NCI-H2029 (cell line): ENCODE measurements at regions not wholly inside any gene's neighbourhood (a gene's known extent, or its start where the extent isn't known, plus 50 kb on each side); places are given as distances from the start of the nearest gene placed in this dataset.
"Not testable (repeated sequence)": the region's sequence is repeated elsewhere in the genome, so short reads cannot be mapped to it uniquely, and the experiment has no call there.

Experiments used
- DNase-seq: peaks from one replicate; lab custom pipeline; 2025; lab: John Stamatoyannopoulos, UW

- no peak for DNase-seq
Observed at GRCh38 chr11:38718659-38719058, 2120.6 kb upstream of the RAG2 start.

GRCh38 chr11:38718049-38718448 lies 2120.0 kb upstream of the RAG2 start:
- no peak for DNase-seq

DNA sequence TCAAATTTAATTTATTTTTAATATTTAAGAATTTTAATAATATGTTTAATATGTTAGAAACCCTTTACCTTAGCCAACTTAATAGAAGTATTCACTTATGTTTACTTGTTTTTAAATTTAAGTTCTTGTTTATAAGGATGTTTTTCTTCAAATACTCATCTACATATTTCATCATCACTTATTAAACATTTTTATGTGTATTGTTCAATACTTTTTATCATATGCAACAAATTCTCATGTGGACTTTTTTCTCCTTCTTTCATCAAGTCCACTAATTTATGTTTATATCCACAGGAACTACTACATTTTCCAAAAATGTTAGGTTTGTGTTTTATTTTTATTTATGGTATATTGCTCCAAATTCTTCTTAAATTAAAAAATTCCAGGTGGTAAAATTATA lies 2113.1 kb upstream of the RAG2 start:
- no peak for DNase-seq

GRCh38 chr11:38710262-38710661 lies 2112.2 kb upstream of the RAG2 start:
- no peak for DNase-seq

- no peak for DNase-seq
Observed at GRCh38 chr11:38700111-38700510, 2102.1 kb upstream of the RAG2 start.

DNA sequence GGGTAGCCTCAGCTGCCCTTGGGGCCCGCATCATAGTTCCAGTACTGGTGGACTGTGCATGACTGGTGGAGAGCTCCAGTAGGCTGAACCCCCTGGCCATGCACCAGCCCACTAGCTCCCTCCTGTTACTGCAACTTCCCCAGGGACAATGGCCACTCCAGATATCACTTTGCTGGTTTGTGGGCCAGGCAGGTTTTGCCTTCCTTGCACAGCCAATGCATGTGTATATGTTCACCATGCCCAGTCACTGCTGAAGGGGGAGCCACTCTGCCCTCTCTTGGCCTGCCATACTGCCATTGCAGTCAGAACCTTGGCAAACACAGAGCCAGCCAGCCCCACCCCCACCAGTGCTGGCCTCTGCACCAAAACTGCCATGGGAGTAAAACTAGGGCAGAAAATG lies 2095.3 kb upstream of the RAG2 start:
- no peak for DNase-seq

DNA sequence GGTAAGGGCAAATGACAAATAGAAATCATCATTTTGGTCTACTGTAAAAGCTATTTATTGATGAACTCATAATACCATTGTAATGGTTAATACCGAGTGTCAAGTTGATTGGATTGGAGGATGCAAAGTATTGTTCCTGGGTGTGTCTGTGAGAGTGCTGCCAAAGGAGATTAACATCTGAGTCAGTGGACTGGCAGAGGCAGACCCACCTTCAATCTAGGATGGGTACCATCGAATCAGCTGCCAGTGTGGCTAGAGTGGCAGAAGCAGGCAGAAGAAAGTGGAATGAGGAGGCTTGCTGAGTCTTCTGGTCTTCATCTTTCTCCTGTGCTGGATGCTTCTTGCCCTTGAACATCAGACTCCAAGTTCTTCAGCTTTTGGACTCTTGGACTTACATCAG lies 2092.2 kb upstream of the RAG2 start:
- DNase-seq, result not testable (repeated sequence)

DNA sequence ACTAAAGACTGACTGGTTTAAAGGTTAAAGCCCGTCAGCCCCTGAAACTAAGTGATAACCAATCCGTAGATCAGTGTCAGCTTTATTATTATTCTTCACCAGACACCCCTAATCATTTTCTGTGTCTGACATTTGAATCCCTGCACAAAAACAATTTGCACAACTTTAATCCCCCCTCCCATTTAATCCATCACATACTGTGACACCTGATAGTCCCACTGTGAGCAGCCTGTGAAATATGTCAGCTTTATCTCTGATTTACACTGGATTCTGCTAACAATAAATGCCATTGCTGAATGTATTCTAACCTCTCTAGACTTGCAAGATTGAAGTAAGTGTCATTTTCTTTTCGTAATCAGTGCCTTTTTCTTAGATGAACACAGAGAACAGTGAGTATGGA lies 2089.0 kb upstream of the RAG2 start:
- DNase-seq, result no peak

DNA sequence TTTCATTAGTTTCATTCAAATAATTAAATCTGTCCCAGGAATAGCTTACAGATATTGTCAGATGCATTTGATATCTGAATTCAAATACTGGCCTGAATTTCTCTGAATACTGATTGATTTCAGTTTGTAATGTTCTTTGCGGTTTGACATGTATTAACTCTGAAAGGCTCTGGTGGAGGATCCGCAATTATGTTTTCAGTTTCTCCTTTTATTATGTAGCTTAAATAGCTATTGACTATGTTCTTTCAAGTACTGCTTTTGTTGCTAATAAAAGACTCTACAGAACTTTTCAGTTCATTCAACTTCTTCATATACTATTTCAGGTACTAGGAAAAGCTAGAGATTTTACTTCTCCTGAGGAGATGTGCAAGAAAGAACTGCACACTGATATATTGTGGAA lies 2085.4 kb upstream of the RAG2 start:
- no peak for DNase-seq

- no peak for DNase-seq
Observed at GRCh38 chr11:38680746-38681145, 2082.7 kb upstream of the RAG2 start.

DNA sequence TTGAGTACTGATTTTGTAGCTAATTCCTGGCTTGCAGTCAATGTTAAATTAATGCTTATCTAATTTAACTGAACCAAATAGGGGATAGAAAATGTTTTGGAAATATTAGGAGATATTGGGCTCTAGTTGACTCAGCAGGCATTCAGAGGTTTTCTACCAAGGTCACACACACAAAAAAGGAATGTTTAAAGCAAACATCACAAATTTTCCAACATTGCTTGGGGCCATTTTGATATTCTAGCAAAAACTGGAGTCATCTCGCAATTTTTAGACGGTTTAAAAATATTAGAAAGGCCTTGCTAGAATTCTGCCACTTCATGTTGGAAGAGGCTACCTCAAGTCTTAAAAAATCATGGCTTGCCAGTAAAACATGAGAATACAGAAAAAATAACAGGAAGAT lies 2082.1 kb upstream of the RAG2 start:
- no peak for DNase-seq

DNA sequence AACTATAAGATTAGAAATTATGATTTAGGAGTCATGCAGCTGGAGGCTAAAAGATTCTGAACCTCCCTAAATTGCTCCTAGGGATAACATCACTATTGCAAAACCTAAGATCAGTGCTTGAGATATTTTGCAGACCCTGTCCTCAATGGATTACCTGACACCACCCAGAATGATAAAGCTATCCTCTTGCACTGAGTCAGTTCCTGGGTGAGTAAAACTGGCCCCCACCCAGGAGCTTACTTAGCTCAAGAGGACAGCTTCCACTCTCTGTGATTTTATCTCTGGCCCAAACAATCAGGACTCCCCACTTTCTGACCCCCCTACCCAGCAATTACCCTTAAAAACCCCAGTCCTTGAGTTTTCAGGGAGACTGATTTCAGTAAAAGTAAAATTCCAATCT lies 2074.4 kb upstream of the RAG2 start:
- DNase-seq, result no peak

- DNase-seq, result no peak
Observed at GRCh38 chr11:38667359-38667758, 2069.3 kb upstream of the RAG2 start.

DNA sequence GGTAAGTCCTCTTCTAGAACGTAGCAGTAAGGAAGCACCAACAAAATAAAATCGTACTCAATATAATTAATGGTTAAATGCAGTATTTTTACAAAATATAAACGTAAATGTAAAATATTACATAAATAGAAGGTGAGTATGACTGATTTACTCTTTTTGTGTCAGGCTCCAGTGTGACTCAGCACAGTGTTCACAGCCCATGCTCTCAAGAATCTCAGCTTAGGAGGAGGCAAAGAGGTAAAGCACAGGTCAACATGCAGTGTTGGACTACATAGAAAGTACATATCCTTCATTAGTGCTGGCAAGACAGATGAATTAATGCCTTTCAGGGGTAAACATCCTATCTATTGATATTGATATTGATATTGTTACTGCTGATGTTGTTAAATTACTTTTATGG lies 2050.6 kb upstream of the RAG2 start:
- DNase-seq, result no peak

GRCh38 chr11:38646382-38646781 lies 2048.3 kb upstream of the RAG2 start:
- DNase-seq, result no peak

- no peak for DNase-seq
Observed at GRCh38 chr11:38640854-38641253, 2042.8 kb upstream of the RAG2 start.

DNA sequence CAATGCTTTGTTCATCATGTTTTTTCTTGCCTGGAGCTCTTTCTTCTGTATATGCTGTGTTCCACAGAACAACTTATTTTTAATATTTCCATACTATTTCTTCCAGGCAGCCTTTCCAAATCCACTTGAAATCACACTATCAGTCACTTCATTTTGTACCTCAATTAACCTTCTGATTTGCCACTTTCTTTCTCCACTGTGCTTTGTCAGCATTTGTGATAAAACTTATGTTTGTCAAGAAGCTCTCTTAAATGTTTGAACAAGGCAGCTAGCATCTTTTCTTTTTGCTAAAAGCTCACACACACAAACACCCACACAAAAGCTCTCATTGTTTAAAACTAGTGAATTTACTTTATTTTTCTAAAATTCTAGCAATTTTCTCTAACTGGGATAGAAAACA lies 2014.7 kb upstream of the RAG2 start:
- DNase-seq, result no peak

DNA sequence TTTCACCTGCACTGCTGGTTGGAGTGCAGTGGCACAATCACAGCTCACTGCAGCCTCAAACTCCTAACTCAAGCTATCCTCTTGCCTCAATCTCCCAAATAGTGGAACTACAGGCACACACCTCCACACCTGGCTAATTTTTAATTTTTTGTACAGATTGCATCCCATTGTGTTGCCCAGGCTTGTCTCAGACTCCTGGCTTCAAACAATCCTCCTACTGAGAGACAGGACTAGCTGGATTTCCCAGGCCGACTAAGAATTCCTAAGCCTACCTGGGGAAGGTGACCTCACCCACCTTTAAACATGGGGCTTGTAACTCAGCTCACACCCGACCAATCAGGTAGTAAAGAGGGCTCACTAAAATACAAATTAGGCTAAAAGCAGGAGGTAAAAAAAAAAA lies 2003.3 kb upstream of the RAG2 start:
- not testable (repeated sequence) for DNase-seq

GRCh38 chr11:38598418-38598817 lies 2000.4 kb upstream of the RAG2 start:
- no peak for DNase-seq

DNA sequence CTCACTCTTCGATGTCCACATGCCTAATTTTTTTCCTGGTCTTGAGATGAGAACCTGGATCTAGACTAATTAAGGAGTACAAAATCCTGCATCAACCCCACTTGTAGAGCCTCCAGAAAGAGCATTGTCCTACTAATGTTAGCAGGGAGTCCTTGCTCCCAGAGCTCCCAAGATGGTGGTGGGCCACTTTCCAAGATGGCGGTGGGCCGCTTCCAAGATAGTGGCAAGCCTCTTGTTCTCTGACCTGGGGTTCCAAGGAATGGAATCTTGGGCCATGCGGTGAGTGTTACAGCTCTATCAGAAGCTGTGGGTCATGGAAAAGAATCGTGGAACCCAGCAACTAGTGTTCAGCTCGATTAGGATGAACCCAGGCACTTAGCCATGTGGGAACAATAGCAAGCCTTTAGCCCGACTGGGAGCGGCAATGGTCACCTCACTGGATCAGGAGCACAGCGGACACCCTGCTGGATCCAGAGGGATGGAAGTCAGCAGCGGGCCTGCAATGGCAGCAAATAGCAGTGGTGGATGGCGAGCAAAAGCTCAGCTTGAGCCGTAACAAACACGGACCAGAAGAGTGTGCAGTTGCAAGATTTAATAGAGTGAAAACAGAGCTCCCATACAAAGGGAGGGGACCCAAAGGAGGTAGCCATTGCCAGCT lies 1997.5 kb upstream of the RAG2 start:
- not testable (repeated sequence) for DNase-seq

GRCh38 chr11:38594895-38595294 lies 1996.9 kb upstream of the RAG2 start:
- DNase-seq, result no peak

DNA sequence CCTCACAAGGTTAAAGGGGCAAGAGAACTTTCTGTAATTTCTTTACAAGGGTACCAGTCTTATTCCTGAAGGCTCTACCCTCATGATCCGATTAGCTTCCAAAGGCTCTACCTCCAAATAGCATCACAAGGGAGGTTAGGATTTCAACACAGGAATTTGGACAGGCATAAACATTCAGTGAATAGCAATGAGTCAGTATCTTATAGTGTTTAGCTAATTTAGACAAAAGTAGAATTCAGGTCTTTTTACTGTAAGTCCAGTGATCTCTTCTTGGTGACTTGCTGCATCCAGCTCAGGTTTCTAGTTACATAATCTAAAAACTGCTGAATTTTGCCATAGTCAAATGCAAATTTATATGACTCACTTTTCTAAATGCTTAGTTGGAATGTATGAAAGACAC lies 1995.6 kb upstream of the RAG2 start:
- DNase-seq, result no peak

DNA sequence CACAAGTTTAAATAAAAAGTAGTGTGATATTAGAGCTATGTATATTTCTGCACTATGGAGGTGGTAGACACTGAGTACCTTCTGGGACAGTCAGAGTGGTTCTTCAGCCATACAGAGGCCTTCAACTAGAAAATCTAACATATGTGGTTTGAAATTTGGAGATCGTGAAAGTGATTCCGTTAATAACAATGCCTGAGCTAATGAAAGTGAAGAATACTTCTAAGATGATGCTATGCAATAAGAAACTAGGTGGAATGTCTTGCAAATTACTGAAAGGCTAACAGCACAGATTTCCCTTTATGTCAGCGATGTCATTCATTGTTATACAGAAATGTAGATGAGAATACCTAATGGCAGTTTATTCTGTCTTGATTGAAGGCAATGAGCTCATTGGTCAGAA lies 1984.7 kb upstream of the RAG2 start:
- no peak for DNase-seq

- no peak for DNase-seq
Observed at GRCh38 chr11:38582151-38582550, 1984.1 kb upstream of the RAG2 start.

GRCh38 chr11:38577769-38578168 lies 1979.7 kb upstream of the RAG2 start:
- DNase-seq, result no peak
